Progenitor cell of endocrine pancreas (in vitro differentiated cells): ENCODE measurements at regions not wholly inside any gene's neighbourhood (a gene's known extent, or its start where the extent isn't known, plus 50 kb on each side); places are given as distances from the start of the nearest gene placed in this dataset.
"Not testable (repeated sequence)": the region's sequence is repeated elsewhere in the genome, so short reads cannot be mapped to it uniquely, and the experiment has no call there.

Experiments
- DNase-seq: peaks from one replicate; pipeline ENCODE4 v3.0.0; 2021; ENCODE audit warnings: low spot score; ENCODE audit not compliant: unreplicated experiment
- H3K27ac Mint-ChIP-seq: 2 replicates; pipeline ENCODE4 v1.8.0; 2021; ENCODE audit warnings: mild to moderate bottlenecking, moderate library complexity, mixed read lengths
- H3K27me3 Mint-ChIP-seq: 2 replicates; pipeline ENCODE4 v1.8.0; 2021; ENCODE audit warnings: mixed read lengths
- H3K36me3 Mint-ChIP-seq: 2 replicates; pipeline ENCODE4 v1.8.0; 2022; ENCODE audit warnings: mixed read lengths; ENCODE audit not compliant: insufficient read depth
- H3K4me1 Mint-ChIP-seq: 2 replicates; pipeline ENCODE4 v1.8.0; 2021; ENCODE audit warnings: low read depth, mixed read lengths
- H3K4me3 Mint-ChIP-seq: 2 replicates; pipeline ENCODE4 v1.8.0; 2021; ENCODE audit warnings: low read depth, mild to moderate bottlenecking, moderate library complexity, mixed read lengths
- H3K9me3 Mint-ChIP-seq: 2 replicates; pipeline ENCODE4 v1.8.0; 2021; ENCODE audit warnings: low read depth, mixed read lengths
- TF ChIP-seq, protein P1 (sequence below): fragments of 200-600 bp; sonication (generic); IDR thresholded peaks from one replicate; pipeline ENCODE4 v1.5.0; 2021; ENCODE audit warnings: antibody characterized with exemption, mild to moderate bottlenecking; ENCODE audit not compliant: unreplicated experiment

DNA sequence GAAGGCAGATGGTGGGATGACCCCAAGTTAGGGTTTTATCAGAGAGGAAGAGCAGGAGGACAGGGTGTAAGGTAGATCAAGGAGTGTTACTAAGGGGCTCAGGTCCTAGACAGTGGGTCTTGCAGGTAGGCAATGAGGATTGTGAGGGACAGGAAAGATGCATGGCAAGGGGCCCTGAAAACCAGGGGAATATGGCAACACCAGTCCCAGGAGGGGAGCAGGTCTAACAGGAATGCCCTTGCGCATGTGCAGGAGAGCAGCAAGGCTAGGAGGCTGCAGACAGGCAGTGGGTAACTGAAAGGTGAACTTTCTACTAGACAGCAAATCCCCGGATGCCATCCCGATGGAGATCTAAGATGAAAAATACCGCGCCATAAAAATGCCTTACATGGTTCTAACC, 211.3 kb downstream of the ALG10 start:
- TF ChIP-seq, protein P1, sequence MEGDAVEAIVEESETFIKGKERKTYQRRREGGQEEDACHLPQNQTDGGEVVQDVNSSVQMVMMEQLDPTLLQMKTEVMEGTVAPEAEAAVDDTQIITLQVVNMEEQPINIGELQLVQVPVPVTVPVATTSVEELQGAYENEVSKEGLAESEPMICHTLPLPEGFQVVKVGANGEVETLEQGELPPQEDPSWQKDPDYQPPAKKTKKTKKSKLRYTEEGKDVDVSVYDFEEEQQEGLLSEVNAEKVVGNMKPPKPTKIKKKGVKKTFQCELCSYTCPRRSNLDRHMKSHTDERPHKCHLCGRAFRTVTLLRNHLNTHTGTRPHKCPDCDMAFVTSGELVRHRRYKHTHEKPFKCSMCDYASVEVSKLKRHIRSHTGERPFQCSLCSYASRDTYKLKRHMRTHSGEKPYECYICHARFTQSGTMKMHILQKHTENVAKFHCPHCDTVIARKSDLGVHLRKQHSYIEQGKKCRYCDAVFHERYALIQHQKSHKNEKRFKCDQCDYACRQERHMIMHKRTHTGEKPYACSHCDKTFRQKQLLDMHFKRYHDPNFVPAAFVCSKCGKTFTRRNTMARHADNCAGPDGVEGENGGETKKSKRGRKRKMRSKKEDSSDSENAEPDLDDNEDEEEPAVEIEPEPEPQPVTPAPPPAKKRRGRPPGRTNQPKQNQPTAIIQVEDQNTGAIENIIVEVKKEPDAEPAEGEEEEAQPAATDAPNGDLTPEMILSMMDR = no peak
- no peak overlapping the region for H3K4me3 Mint-ChIP-seq
- H3K9me3 Mint-ChIP-seq = peaks cover 57% of the 10 kb centered on the region
- DNase-seq = no peak
- no peaks in the 10 kb centered on the region for H3K27me3 Mint-ChIP-seq
- H3K4me1 Mint-ChIP-seq = no peaks in the 10 kb centered on the region
- H3K36me3 Mint-ChIP-seq = peaks cover 8% of the 10 kb centered on the region
- H3K27ac Mint-ChIP-seq = no peak overlapping the region

DNA sequence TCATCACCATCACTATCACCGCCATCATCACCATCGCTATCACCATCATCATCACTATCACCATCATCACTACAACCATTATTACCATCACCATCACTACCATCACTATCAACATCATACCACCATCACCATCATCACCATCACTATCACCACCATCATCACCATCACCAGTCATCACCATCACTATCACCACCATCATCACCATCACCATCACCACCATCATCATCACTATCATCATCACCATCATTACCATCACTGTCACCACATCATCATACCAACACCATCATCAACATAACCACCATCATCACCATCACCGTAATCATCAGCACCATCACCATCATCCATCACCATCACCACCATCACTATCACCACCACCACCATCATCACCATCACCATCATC, 213.8 kb downstream of the ALG10 start:
- H3K36me3 Mint-ChIP-seq = peaks cover 2% of the 10 kb centered on the region
- no peaks in the 10 kb centered on the region for H3K4me1 Mint-ChIP-seq
- H3K9me3 Mint-ChIP-seq = peaks cover 58% of the 10 kb centered on the region
- no peak for DNase-seq
- no peak overlapping the region for H3K27ac Mint-ChIP-seq
- H3K4me3 Mint-ChIP-seq = no peak overlapping the region
- H3K27me3 Mint-ChIP-seq = no peaks in the 10 kb centered on the region
- TF ChIP-seq, protein P1 = no peak

DNA sequence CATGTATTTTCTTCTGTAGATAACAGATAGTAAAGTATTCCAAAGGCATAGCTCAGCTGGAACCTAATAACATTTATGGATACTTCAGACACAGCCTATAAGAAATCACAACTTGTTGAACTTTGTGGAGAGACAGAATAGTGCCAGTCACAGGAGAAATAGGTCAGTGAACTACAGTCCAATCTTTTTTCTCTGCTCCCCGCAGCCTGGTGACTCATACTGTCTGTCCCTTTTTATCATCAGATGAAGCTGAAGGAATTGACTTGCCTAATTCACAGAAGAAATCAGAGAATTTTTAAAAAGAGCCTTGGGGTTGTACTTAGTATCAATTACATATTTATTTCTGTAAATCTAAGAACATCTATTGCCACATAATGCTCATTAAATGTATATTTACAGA, 222.3 kb downstream of the ALG10 start:
- Mint-ChIP-seq H3K27ac (no peak overlapping the region), H3K9me3 (peaks cover 79% of the 10 kb centered on the region)

DNA sequence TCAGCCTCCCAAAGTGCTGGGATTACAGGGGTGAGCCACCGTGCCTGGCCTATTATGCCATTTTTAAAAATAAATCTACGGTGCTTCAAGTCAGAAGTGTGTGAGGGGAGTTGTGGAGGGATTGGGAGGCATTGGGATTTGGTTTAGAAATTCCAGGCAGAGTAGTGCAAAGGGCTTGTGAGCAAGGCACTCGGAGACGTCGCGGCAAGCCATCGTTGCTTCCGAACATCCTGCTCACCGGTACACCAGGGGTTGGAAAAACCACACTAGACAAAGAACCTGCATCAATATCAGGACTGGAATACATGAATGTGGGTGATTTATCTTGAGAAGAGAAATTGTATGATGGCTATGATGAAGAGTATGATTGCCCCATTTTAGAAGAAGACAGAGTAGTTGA, 227.0 kb downstream of the ALG10 start:
- DNase-seq = no peak
- no peaks in the 10 kb centered on the region for H3K4me1 Mint-ChIP-seq
- H3K9me3 Mint-ChIP-seq = peaks cover 66% of the 10 kb centered on the region
- peaks cover 2% of the 10 kb centered on the region for H3K36me3 Mint-ChIP-seq
- no peak overlapping the region for H3K27ac Mint-ChIP-seq
- H3K27me3 Mint-ChIP-seq = no peaks in the 10 kb centered on the region
- TF ChIP-seq, protein P1 = no peak
- H3K4me3 Mint-ChIP-seq = no peak overlapping the region

More for the DNA sequence above, 222.3 kb downstream of the ALG10 start:
- peaks cover 3% of the 10 kb centered on the region for H3K36me3 Mint-ChIP-seq
- DNase-seq = no peak
- H3K27me3 Mint-ChIP-seq = no peaks in the 10 kb centered on the region
- TF ChIP-seq, protein P1 = no peak
- no peaks in the 10 kb centered on the region for H3K4me1 Mint-ChIP-seq
- H3K4me3 Mint-ChIP-seq = no peak overlapping the region

DNA sequence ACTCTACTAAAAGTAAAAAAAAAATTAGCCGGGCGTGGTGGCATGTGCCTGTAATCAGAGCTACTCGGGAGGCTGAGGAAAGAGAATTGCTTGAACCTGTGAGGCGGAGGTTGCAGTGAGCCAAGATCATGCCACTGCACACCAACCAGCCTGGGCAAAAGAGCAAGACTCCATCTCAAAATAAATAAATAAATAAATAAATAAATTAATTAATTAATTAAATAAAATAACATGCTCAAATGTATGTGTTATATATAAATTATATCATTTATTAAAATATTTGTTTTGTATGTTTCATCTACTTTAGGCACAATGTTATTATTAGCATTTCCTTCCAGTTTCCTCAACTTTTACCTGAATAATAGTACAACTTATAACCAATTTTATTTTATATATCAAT, 229.6 kb downstream of the ALG10 start:
- not testable (repeated sequence) for H3K36me3 Mint-ChIP-seq, H3K27ac Mint-ChIP-seq, DNase-seq, H3K27me3 Mint-ChIP-seq, H3K4me3 Mint-ChIP-seq, H3K4me1 Mint-ChIP-seq
- peaks cover 47% of the 10 kb centered on the region for H3K9me3 Mint-ChIP-seq

DNA sequence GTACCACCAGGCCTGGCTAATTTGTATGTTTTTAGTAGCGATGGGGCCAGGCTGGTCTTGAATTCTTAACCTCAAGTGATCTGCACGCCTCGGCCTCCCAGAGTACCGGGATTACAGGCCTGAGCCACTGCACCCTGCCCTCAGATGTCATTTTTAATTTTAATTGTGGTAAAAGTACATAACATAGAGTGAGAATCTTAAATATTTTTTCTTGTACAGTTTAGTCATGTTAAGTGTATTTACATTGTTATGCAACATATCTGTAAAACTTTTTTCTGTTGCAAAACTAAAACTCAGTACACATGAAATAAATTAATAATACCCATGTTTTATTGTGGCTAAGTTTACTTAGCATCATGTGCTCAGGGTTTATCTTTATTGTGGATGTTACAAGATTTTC, 231.4 kb downstream of the ALG10 start:
- Mint-ChIP-seq H3K27me3 (no peaks in the 10 kb centered on the region), H3K9me3 (peaks cover 41% of the 10 kb centered on the region), H3K27ac (no peak overlapping the region), H3K36me3 (no peaks in the 10 kb centered on the region), H3K4me1 (no peaks in the 10 kb centered on the region), H3K4me3 (no peak overlapping the region)
- DNase-seq = no peak
- TF ChIP-seq, protein P1 = no peak
